ENCODE measurements at regions not wholly inside any gene's neighbourhood (a gene's known extent, or its start where the extent isn't known, plus 50 kb on each side); places are given as distances from the start of the nearest gene placed in this dataset.
A peak's percentile ranks its signal among the peaks of the same experiment; 100 is the strongest.

DNA sequence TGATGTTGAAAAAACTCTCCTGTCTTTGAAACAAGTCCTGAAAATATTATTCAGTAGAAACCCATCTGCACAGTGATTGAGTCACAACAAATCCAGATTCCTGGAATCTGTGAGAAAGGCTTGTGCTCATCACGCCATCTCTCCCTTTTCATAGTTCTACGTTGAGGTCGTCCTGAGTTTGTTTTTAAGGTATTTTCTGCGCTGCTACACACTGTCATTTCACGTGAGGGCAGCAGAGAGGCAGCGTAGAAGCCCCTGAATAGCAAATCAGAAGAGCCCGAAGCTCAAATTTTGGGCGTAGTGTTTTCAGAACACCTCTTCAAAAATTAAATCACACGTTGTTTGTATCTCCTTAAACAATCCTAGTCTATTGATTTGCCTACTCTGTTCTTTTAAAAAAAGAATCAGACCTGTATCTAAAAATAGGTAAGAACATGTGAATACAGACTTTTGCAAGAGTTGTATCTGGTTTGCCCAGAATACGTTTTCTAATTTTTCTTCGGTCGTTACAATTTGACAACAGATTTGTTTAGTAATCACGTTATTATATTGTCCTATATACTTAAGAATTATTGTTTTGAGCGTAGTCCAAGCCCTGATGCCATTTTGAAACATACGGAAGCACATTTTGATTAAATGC lies 61.6 kb upstream of the SLC38A11 start:
- TF ChIP-seq SP1 (IDR thresholded peaks at IDR 0.05): no peak
- TF ChIP-seq L3MBTL2 (conservative IDR thresholded peaks at IDR 0.05): peak; percentile 12; the same call in 1 of the 2 replicates
- ChIA-PET POLR2A (no interaction called here), CTCF (interaction anchor here (0.5 to 3.7 kb wide), 15 partner anchors 10 to 676 kb away, joined by 3 to 59 read pairs (median 3); partner anchors contain the start of genes SCN2A and SCN3A)
- peak; percentile 59 for DNase-seq (ENCODE audit: extremely low spot score)

DNA sequence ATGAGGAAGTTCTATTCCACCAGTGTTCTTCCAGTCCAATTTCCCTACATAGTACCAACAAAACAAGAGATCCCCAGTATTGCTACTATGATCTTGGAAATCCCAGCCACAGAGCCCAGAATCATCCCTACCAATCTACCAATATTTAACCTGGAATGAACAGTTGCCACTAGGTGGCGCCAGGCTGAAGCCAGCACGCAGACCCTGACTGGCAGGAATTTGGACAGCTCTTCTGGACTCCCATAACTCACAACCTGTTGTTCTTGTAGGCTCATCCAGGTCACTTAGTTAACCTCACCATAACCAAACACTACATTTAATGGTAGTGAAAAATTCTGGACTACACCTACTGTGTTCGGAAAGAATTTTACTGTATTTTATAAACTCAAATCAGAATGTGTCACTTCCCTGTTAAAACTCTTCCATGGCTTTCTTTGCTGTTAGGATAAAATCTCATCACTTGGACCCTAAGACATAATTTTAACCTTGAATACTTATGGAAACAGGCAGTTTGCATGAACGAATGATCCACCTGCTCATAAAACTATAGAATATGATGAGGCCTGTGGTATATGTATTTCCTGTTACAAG lies 59.8 kb upstream of the SLC38A11 start:
- ChIA-PET CTCF (interaction anchor here (0.6 to 3.7 kb wide), 5 partner anchors 13 to 245 kb away, joined by 3 to 59 read pairs (median 4); partner anchors contain the start of gene SCN3A), POLR2A (no interaction called here)
- DNase-seq (ENCODE audit: extremely low spot score): peak; percentile 68
- no peak for TF ChIP-seq L3MBTL2 (conservative IDR thresholded peaks at IDR 0.05)
- TF ChIP-seq, protein P1, sequence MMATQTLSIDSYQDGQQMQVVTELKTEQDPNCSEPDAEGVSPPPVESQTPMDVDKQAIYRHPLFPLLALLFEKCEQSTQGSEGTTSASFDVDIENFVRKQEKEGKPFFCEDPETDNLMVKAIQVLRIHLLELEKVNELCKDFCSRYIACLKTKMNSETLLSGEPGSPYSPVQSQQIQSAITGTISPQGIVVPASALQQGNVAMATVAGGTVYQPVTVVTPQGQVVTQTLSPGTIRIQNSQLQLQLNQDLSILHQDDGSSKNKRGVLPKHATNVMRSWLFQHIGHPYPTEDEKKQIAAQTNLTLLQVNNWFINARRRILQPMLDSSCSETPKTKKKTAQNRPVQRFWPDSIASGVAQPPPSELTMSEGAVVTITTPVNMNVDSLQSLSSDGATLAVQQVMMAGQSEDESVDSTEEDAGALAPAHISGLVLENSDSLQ (IDR thresholded peaks at IDR 0.05): 0 out of 2 replicates have a peak, but pooled peaks have one; percentile 9

- POLR2A ChIA-PET: no interaction called here
Observed at GRCh38 chr2:165013944-165014619, 58.8 kb upstream of the SLC38A11 start.

GRCh38 chr2:165011199-165011598 lies 55.9 kb upstream of the SLC38A11 start:
- TF ChIP-seq FOXK2 (IDR thresholded peaks at IDR 0.05) (no peak), ELF4 (IDR thresholded peaks at IDR 0.05) (no peak)
- no peak for DNase-seq (ENCODE audit: extremely low spot score)
- POLR2A ChIA-PET: no interaction called here
- CTCF ChIA-PET: no interaction called here

More at GRCh38 chr2:165013944-165014619, 58.8 kb upstream of the SLC38A11 start:
- DNase-seq (ENCODE audit: extremely low spot score): no peak
- CTCF ChIA-PET: interaction anchor here (0.8 to 3.7 kb wide), 4 partner anchors 14 to 190 kb away, joined by 3 to 59 read pairs (median 3); partner anchors contain the start of gene SCN3A
- no peak for TF ChIP-seq ARNT (IDR thresholded peaks at IDR 0.05)
- no peak for TF ChIP-seq ELF4 (IDR thresholded peaks at IDR 0.05)
- no peak for TF ChIP-seq TARDBP (IDR thresholded peaks at IDR 0.05)
- no peak for TF ChIP-seq HDGF (IDR thresholded peaks at IDR 0.05; ENCODE audit: borderline replicate concordance)
- no peak for TF ChIP-seq BHLHE40 (IDR thresholded peaks at IDR 0.05; ENCODE audit: borderline replicate concordance)
- no peak for TF ChIP-seq L3MBTL2 (conservative IDR thresholded peaks at IDR 0.05)
- no peak for TF ChIP-seq SP1 (IDR thresholded peaks at IDR 0.05)
- TF ChIP-seq SUZ12 (IDR thresholded peaks at IDR 0.05): no peak
- no peak for TF ChIP-seq CTBP1 (IDR thresholded peaks at IDR 0.05; ENCODE audit: borderline replicate concordance)
- no peak for TF ChIP-seq ZNF384 (IDR thresholded peaks at IDR 0.05)
- no peak for TF ChIP-seq FOXK2 (IDR thresholded peaks at IDR 0.05)
- TF ChIP-seq FOXM1 (IDR thresholded peaks at IDR 0.05; ENCODE audit: borderline replicate concordance): no peak
- no peak for TF ChIP-seq FOXA1 (IDR thresholded peaks at IDR 0.05)
- TF ChIP-seq, protein P1 (IDR thresholded peaks at IDR 0.05): no peak
- TF ChIP-seq LEF1 (IDR thresholded peaks at IDR 0.05; ENCODE audit: borderline replicate concordance): no peak
- no peak for TF ChIP-seq NFRKB (IDR thresholded peaks at IDR 0.05)

- CTCF ChIA-PET: no interaction called here
- POLR2A ChIA-PET: no interaction called here
- TF ChIP-seq L3MBTL2 (conservative IDR thresholded peaks at IDR 0.05): no peak
- no peak for DNase-seq (ENCODE audit: extremely low spot score)
Observed at GRCh38 chr2:165010556-165010955, 55.2 kb upstream of the SLC38A11 start.

DNA sequence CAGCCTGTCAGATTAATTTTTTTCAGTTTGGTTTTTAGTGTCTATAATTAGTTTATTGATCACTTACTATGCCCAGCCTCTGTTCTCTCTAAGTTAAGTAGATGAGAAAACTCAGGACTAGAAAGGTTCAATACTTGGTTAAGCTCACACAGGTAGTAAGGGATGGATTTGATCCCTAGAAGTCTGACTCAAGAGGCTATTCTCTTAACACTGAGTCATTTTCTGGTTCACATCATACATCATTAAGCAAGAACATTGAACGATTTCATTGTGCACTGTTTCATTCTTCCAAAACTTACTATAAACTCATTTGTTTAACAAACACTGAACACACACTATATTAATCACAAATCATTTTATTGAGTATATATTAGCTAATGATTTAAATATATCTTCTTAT lies 54.1 kb upstream of the SLC38A11 start:
- TF ChIP-seq ARNT (IDR thresholded peaks at IDR 0.05) (no peak), NFRKB (IDR thresholded peaks at IDR 0.05) (no peak), ZNF384 (IDR thresholded peaks at IDR 0.05) (no peak), L3MBTL2 (conservative IDR thresholded peaks at IDR 0.05) (no peak), FOXA1 (IDR thresholded peaks at IDR 0.05) (no peak)
- ChIA-PET POLR2A (no interaction called here), CTCF (no interaction called here)
- DNase-seq (ENCODE audit: extremely low spot score): no peak

GRCh38 chr2:165008730-165009315 lies 53.5 kb upstream of the SLC38A11 start:
- POLR2A ChIA-PET: no interaction called here
- DNase-seq (ENCODE audit: extremely low spot score): no peak
- CTCF ChIA-PET: no interaction called here
- TF ChIP-seq FOXA1 (IDR thresholded peaks at IDR 0.05) (no peak), ARNT (IDR thresholded peaks at IDR 0.05) (no peak), BHLHE40 (IDR thresholded peaks at IDR 0.05; ENCODE audit: borderline replicate concordance) (no peak), L3MBTL2 (conservative IDR thresholded peaks at IDR 0.05) (no peak)

All from HEK293T (cell line).